ENCODE measurements at regions not wholly inside any gene's neighbourhood (a gene's known extent, or its start where the extent isn't known, plus 50 kb on each side); places are given as distances from the start of the nearest gene placed in this dataset.

DNA sequence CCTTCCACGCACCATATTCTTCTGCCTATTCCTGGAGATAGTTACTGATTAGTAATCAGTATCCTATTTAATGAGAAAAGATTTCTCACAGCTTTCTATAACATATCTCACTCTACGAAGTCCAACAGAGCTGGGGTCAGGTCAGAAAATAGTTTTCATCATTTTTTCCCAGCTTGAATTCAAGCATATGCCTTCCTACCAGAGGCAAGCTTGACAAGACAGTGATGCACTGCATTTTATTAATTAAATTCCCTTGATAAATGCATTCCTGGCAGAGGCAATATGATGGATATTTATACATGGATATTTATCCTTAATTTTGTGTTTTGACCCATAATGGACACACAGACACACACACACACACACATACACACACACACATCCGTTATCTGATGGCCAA lies 961.4 kb downstream of the EPHA3 start:
- no peak overlapping the region for H3K27ac ChIP-seq (ENCODE audit: extremely low read depth, low read depth, low read length)
- ChIA-PET POLR2A (no interaction called here), CTCF (no interaction called here)

GRCh38 chr3:90069748-90070147 lies 962.3 kb downstream of the EPHA3 start:
- H3K36me3 ChIP-seq (ENCODE audit: control insufficient read depth in 2 of 2, insufficient read depth in 1 of 2, low read length in 2 of 2): no peaks in the 10 kb centered on the region
- POLR2A ChIA-PET: no interaction called here
- TF ChIP-seq WT1 (tag by site-specific recombination; IDR thresholded peaks at IDR 0.05) (no peak), TCF7L2 (IDR thresholded peaks at IDR 0.05; ENCODE audit: borderline replicate concordance, low read depth, low read length) (no peak), ZNF146 (tag by site-specific recombination; IDR thresholded peaks at IDR 0.05) (no peak), ZNF211 (tag by site-specific recombination; IDR thresholded peaks at IDR 0.05; ENCODE audit: low read depth) (no peak), ZNF23 (tag by site-specific recombination; IDR thresholded peaks at IDR 0.05; ENCODE audit: borderline replicate concordance) (no peak), ZNF513 (tag by site-specific recombination; IDR thresholded peaks at IDR 0.05) (no peak), ZNF449 (tag by site-specific recombination; IDR thresholded peaks at IDR 0.05) (no peak), ZNF132 (tag by site-specific recombination; IDR thresholded peaks at IDR 0.05; ENCODE audit: borderline replicate concordance) (no peak), ZFHX2 (tag by site-specific recombination; conservative IDR thresholded peaks at IDR 0.05) (no peak), ZNF529 (tag by site-specific recombination; IDR thresholded peaks at IDR 0.05; ENCODE audit: insufficient replicate concordance) (no peak), ZNF280D (tag by site-specific recombination; IDR thresholded peaks at IDR 0.05) (no peak)
- TF ChIP-seq, protein P1, sequence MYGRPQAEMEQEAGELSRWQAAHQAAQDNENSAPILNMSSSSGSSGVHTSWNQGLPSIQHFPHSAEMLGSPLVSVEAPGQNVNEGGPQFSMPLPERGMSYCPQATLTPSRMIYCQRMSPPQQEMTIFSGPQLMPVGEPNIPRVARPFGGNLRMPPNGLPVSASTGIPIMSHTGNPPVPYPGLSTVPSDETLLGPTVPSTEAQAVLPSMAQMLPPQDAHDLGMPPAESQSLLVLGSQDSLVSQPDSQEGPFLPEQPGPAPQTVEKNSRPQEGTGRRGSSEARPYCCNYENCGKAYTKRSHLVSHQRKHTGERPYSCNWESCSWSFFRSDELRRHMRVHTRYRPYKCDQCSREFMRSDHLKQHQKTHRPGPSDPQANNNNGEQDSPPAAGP (tag by site-specific recombination; IDR thresholded peaks at IDR 0.05): no peak
- H3K27ac ChIP-seq (ENCODE audit: extremely low read depth, low read depth, low read length): no peak overlapping the region
- no peak overlapping the region for H3K4me3 ChIP-seq (ENCODE audit: low read depth, low read length)
- no peaks in the 10 kb centered on the region for H3K9me3 ChIP-seq (ENCODE audit: control insufficient read depth, insufficient read depth, low read depth, low read length)
- CTCF ChIA-PET: interaction anchor here (0.9 kb wide), 1 partner anchor 22 kb away, joined by 6 read pairs; no protein-coding TSS in a partner anchor
- no peaks in the 10 kb centered on the region for H3K4me1 ChIP-seq (ENCODE audit: control insufficient read depth, insufficient read depth, low read length)

More for the DNA sequence above, 961.4 kb downstream of the EPHA3 start:
- no peak overlapping the region for H3K4me3 ChIP-seq (ENCODE audit: low read depth, low read length)
- TF ChIP-seq ZNF791 (tag by site-specific recombination; IDR thresholded peaks at IDR 0.05): no peak
- no peak for TF ChIP-seq ZNF239 (tag by site-specific recombination; IDR thresholded peaks at IDR 0.05)
- no peak for TF ChIP-seq ZNF202 (tag by site-specific recombination; IDR thresholded peaks at IDR 0.05; ENCODE audit: borderline replicate concordance)
- TF ChIP-seq ZNF701 (tag by site-specific recombination; IDR thresholded peaks at IDR 0.05): no peak
- TF ChIP-seq, protein P2, sequence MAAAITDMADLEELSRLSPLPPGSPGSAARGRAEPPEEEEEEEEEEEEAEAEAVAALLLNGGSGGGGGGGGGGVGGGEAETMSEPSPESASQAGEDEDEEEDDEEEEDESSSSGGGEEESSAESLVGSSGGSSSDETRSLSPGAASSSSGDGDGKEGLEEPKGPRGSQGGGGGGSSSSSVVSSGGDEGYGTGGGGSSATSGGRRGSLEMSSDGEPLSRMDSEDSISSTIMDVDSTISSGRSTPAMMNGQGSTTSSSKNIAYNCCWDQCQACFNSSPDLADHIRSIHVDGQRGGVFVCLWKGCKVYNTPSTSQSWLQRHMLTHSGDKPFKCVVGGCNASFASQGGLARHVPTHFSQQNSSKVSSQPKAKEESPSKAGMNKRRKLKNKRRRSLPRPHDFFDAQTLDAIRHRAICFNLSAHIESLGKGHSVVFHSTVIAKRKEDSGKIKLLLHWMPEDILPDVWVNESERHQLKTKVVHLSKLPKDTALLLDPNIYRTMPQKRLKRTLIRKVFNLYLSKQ (tag by site-specific recombination; IDR thresholded peaks at IDR 0.05; ENCODE audit: borderline replicate concordance): no peak
- TF ChIP-seq ZNF302 (tag by site-specific recombination; IDR thresholded peaks at IDR 0.05; ENCODE audit: low read depth): no peak
- no peak for TF ChIP-seq ZNF571 (tag by site-specific recombination; IDR thresholded peaks at IDR 0.05)
- TF ChIP-seq ZNF670 (tag by site-specific recombination; IDR thresholded peaks at IDR 0.05; ENCODE audit: low read depth): no peak
- no peak for TF ChIP-seq ZFHX2 (tag by site-specific recombination; conservative IDR thresholded peaks at IDR 0.05)
- no peak for TF ChIP-seq ZNF549 (tag by site-specific recombination; IDR thresholded peaks at IDR 0.05)
- TF ChIP-seq ZFP69B (tag by site-specific recombination; IDR thresholded peaks at IDR 0.05): no peak
- H3K4me1 ChIP-seq (ENCODE audit: control insufficient read depth, insufficient read depth, low read length): no peaks in the 10 kb centered on the region
- H3K9me3 ChIP-seq (ENCODE audit: control insufficient read depth, insufficient read depth, low read depth, low read length): no peaks in the 10 kb centered on the region
- no peaks in the 10 kb centered on the region for H3K36me3 ChIP-seq (ENCODE audit: control insufficient read depth in 2 of 2, insufficient read depth in 1 of 2, low read length in 2 of 2)

Measured in HEK293 (cell line).